Spleen (tissue), 11 donors: ENCODE measurements at regions not wholly inside any gene's neighbourhood (a gene's known extent, or its start where the extent isn't known, plus 50 kb on each side); places are given as distances from the start of the nearest gene placed in this dataset.
"Not testable (repeated sequence)": the region's sequence is repeated elsewhere in the genome, so short reads cannot be mapped to it uniquely, and the experiment has no call there.

Source experiments
- DNase-seq: peaks from one replicate; pipeline ENCODE4 v3.0.0-alpha.2; 2020
- H3K27ac ChIP-seq, 8 donors: fragments of 200-600 bp; sonication (generic) in 7 of 8; 1 replicate in 4 of 8; 2 replicates in 4 of 8; pipeline versions ENCODE4 v1.5.0 to v1.8.0; 2016 to 2021; ENCODE audit warnings: inconsistent platforms in 4 of 8, mild to moderate bottlenecking in 4 of 8, moderate library complexity in 1 of 8
- H3K27me3 ChIP-seq, 7 donors: fragments of 200-600 bp; sonication (generic) in 6 of 7; replicated peaks in 1 of 7; 1 replicate in 4 of 7; 2 replicates in 3 of 7; pipeline versions ENCODE4 v1.5.0 to v1.8.0; 2016 to 2021; ENCODE audit warnings: inconsistent platforms in 3 of 7, mild to moderate bottlenecking in 1 of 7
- H3K36me3 ChIP-seq, 6 donors: fragments of 200-600 bp; sonication (generic) in 5 of 6; 1 replicate in 4 of 6; 2 replicates in 2 of 6; pipeline versions ENCODE4 v1.5.0 to v1.8.0; 2016 to 2021; ENCODE audit warnings: inconsistent platforms in 2 of 6
- H3K4me1 ChIP-seq, 6 donors: fragments of 200-600 bp; sonication (generic) in 5 of 6; 1 replicate in 3 of 6; 2 replicates in 3 of 6; pipeline versions ENCODE4 v1.5.0 to v1.8.0; 2016 to 2021; ENCODE audit warnings: inconsistent platforms in 3 of 6
- H3K4me3 ChIP-seq, 8 donors: fragments of 200-600 bp; sonication (generic) in 7 of 8; 1 replicate in 4 of 8; 2 replicates in 4 of 8; pipeline versions ENCODE4 v1.5.0 to v1.8.0; 2016 to 2021; ENCODE audit warnings: inconsistent platforms in 4 of 8, mild to moderate bottlenecking in 4 of 8, moderate library complexity in 2 of 8
- H3K9me3 ChIP-seq, 8 donors: fragments of 200-600 bp; sonication (generic) in 7 of 8; 1 replicate in 4 of 8; 2 replicates in 4 of 8; pipeline versions ENCODE4 v1.5.0 to v1.8.0; 2016 to 2021; ENCODE audit warnings: inconsistent platforms in 4 of 8
- CTCF ChIP-seq, 11 experiments: fragments of 200-600 bp in 7 of 11; fragments of 450-650 bp in 4 of 11; sonication (generic) in 4 of 11; IDR thresholded peaks in 8 of 11; conservative IDR thresholded peaks in 3 of 11; 1 replicate in 7 of 11; 2 replicates in 4 of 11; pipeline versions ENCODE4 v1.4.0 to v1.8.0; 2016 to 2021; ENCODE audit warnings: antibody characterized with exemption in 11 of 11, inconsistent platforms in 4 of 11, mild to moderate bottlenecking in 1 of 11
- POLR2A ChIP-seq, 3 donors: fragments of 450-650 bp; IDR thresholded peaks; one replicate each; pipeline ENCODE4 v1.5.1; 2017; ENCODE audit warnings: antibody characterized with exemption in 3 of 3, mild to moderate bottlenecking in 1 of 3
- POLR2AphosphoS5 ChIP-seq, 3 donors: sonication (generic); formaldehyde crosslinking; IDR thresholded peaks; one replicate each; pipeline ENCODE4 v1.5.1; 2017; ENCODE audit warnings: antibody characterized with exemption in 3 of 3
- WGBS, 5 donors: extraction: QIAGEN DNeasy Blood & Tissue Kit in 3 of 5; methylation state at CpG; one replicate each; pipeline versions ENCODE4 v1.1.5 to v1.1.7; 2013 to 2018; 5-methylcytosine and 5-hydroxymethylcytosine counted together
- intact Hi-C: fragments of 100-400 bp; cut with DNase I; formaldehyde crosslinking; loops from one replicate; pipeline ENCODE4 v1.15.0; 2023; ENCODE audit warnings: low total_unique reads
- donor health status: healthy with polysubstance abuse.
- donor health status: DM: no; HTN: no; CAD: no; lungs with moderate emphysema.
- donor health status: DM: no; HTN: no; CAD: no.
- donor health status: Bipolar disorder and iron deficiency.
- donor health status: healthy.
- donor health status: DM: no; HTN: no; CAD: no.
- donor health status: DM: yes; HTN: yes; CAD: no.

GRCh38 chr6:140202964-140203515, 828.6 kb upstream of the CITED2 start:
- DNase-seq, result no peak
- peak overlapping the region in 7 of 8 donors; percentile 36 to 63 (median 51) for H3K27ac ChIP-seq
- 59 to 79% (median 62%) methylated on average over 2 of the region's 2 CpGs for WGBS, 5 donors

GRCh38 chr6:140201787-140202458, 827.5 kb upstream of the CITED2 start:
- Histone ChIP-seq H3K27ac (no peak overlapping the region), H3K9me3 (no peaks in the 10 kb centered on the region), H3K4me1 (peaks cover 0 to 14% (median 6%) of the 10 kb centered on the region in 6 donors), H3K27me3 (no peaks in the 10 kb centered on the region), H3K4me3 (no peak overlapping the region), H3K36me3 (no peaks in the 10 kb centered on the region)
- no peak for DNase-seq
- intact Hi-C loops, result no loop called here
- TF ChIP-seq CTCF (IDR thresholded peaks at IDR 0.05 in 8 of 11, conservative IDR thresholded peaks at IDR 0.05 in 3 of 11) (no peak), POLR2AphosphoS5 (IDR thresholded peaks at IDR 0.05) (no peak), POLR2A (IDR thresholded peaks at IDR 0.05) (no peak)
- WGBS, 5 donors, result 81 to 96% (median 92%) methylated on average over 1 of the region's 1 CpG

More at GRCh38 chr6:140202964-140203515, 828.6 kb upstream of the CITED2 start:
- intact Hi-C loops, result no loop called here
- H3K9me3 ChIP-seq, result no peaks in the 10 kb centered on the region
- no peaks in the 10 kb centered on the region for H3K36me3 ChIP-seq
- TF ChIP-seq CTCF (IDR thresholded peaks at IDR 0.05 in 8 of 11, conservative IDR thresholded peaks at IDR 0.05 in 3 of 11), result no peak
- TF ChIP-seq POLR2AphosphoS5 (IDR thresholded peaks at IDR 0.05), result no peak
- no peak for TF ChIP-seq POLR2A (IDR thresholded peaks at IDR 0.05)
- H3K4me1 ChIP-seq, result peaks cover 0 to 14% (median 6%) of the 10 kb centered on the region in 6 donors
- no peak overlapping the region for H3K4me3 ChIP-seq
- no peaks in the 10 kb centered on the region for H3K27me3 ChIP-seq

- WGBS, 5 donors, result 93 to 100% (median 95%) methylated on average over 2 of the region's 2 CpGs
- intact Hi-C loops, result no loop called here
- TF ChIP-seq POLR2AphosphoS5 (IDR thresholded peaks at IDR 0.05) (no peak), CTCF (IDR thresholded peaks at IDR 0.05 in 8 of 11, conservative IDR thresholded peaks at IDR 0.05 in 3 of 11) (no peak)
- no peaks in the 10 kb centered on the region for H3K36me3 ChIP-seq
- H3K27ac ChIP-seq, result no peak overlapping the region
- DNase-seq, result no peak
- no peaks in the 10 kb centered on the region for H3K4me1 ChIP-seq
- no peak overlapping the region for H3K4me3 ChIP-seq
- H3K27me3 ChIP-seq, result no peaks in the 10 kb centered on the region
- peaks cover 0 to 55% (median 37%) of the 10 kb centered on the region in 8 donors for H3K9me3 ChIP-seq
Measured at GRCh38 chr6:140193269-140193668, 818.8 kb upstream of the CITED2 start.

GRCh38 chr6:140192018-140192417, 817.6 kb upstream of the CITED2 start:
- intact Hi-C loops, result no loop called here
- Histone ChIP-seq H3K36me3 (no peaks in the 10 kb centered on the region), H3K9me3 (peaks cover 0 to 66% (median 50%) of the 10 kb centered on the region in 8 donors), H3K27me3 (no peaks in the 10 kb centered on the region), H3K27ac (no peak overlapping the region), H3K4me1 (no peaks in the 10 kb centered on the region), H3K4me3 (no peak overlapping the region)
- whole genome bisulfite sequencing, 5 donors, result 85 to 100% (median 97%) methylated on average over 1 of the region's 1 CpG
- no peak for DNase-seq
- TF ChIP-seq POLR2AphosphoS5 (IDR thresholded peaks at IDR 0.05) (no peak), CTCF (IDR thresholded peaks at IDR 0.05 in 8 of 11, conservative IDR thresholded peaks at IDR 0.05 in 3 of 11) (no peak), POLR2A (IDR thresholded peaks at IDR 0.05) (no peak)

GRCh38 chr6:140189263-140189662, 814.8 kb upstream of the CITED2 start:
- 69 to 89% (median 80%) methylated on average over 1 of the region's 1 CpG for WGBS, 5 donors
- H3K4me3 ChIP-seq, H3K27me3 ChIP-seq, H3K27ac ChIP-seq, H3K36me3 ChIP-seq, intact Hi-C loops, DNase-seq, H3K4me1 ChIP-seq: not testable (repeated sequence)
- peaks cover 0 to 56% (median 47%) of the 10 kb centered on the region in 8 donors for H3K9me3 ChIP-seq
